GM19395 (cell line): ENCODE measurements at regions not wholly inside any gene's neighbourhood (a gene's known extent, or its start where the extent isn't known, plus 50 kb on each side); places are given as distances from the start of the nearest gene placed in this dataset.

Experiments
- ATAC-seq: cut with Tn5 transposase; IDR thresholded peaks from one replicate; pipeline ENCODE4 v1.9.1; 2021; ENCODE audit warnings: mild to moderate bottlenecking, moderate library complexity; ENCODE audit not compliant: unreplicated experiment

GRCh38 chr9:86703346-86703745 lies 244.0 kb downstream of the GAS1 start:
- ATAC-seq: no peak

- no peak for ATAC-seq
Observed at GRCh38 chr9:86700629-86701028, 246.7 kb downstream of the GAS1 start.

- no peak for ATAC-seq
Observed at GRCh38 chr9:86697999-86698398, 249.3 kb downstream of the GAS1 start.

GRCh38 chr9:86697213-86697612 lies 250.1 kb downstream of the GAS1 start:
- no peak for ATAC-seq

GRCh38 chr9:86695910-86696424 lies 251.3 kb downstream of the GAS1 start:
- no peak for ATAC-seq

- no peak for ATAC-seq
Observed at GRCh38 chr9:86690034-86690433, 257.3 kb downstream of the GAS1 start.

GRCh38 chr9:86687788-86688187 lies 259.5 kb downstream of the GAS1 start:
- no peak for ATAC-seq

DNA sequence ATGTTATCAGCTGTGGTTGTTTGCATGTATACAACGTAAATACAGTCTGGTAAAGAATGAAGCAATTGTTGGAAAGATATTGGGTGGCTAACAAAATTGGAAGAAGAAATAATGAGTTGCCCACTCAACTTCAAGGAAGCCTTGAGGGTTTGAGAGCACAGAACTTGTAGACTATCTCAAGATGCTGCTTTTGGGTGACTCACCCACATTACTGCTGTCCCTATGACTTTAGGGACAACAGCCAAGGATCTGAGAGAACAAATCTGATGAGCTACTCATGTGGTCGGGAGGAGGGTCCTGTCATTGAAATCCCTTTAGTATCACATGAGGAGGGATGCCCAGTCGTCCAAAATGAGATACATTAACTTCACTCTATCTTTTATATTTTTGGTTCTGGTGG lies 261.8 kb downstream of the GAS1 start:
- ATAC-seq: no peak

DNA sequence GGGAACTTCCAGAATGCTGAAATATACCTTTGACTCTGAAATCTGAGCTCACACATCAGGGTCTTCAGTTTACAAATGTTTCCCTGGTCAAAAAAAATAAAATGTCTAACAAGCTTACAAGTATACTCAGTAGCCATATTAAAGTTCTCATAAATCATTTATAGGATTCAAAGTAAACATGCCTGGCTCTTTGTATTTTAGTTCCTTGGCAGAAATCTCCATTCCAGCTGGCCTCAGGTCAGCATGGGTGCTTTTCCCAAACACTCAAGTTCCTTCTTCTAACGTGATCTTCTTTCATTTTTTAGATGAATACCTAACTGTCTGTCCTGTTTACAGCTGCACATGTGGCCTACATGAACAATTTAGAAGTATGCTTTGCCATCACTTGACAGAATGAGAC lies 263.2 kb downstream of the GAS1 start:
- no peak for ATAC-seq

DNA sequence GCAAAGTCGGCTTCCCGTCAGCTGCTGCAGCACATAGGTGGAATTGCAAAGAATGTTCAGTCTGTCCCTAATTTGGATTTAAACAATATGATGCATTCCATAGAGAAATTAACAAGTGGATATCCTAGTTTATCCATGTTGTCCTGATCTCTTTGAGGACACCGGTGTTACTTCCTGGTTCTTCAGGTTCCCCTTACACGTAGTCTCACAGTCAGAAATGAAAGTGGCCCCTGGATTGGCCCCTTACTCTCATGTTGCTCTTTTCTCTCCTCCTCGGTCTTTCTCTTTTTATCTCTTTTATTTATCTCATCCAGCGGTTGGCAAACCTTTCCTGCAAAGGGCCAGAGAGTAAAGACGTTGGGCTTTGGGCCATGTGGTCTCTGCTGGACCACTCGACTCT lies 265.1 kb downstream of the GAS1 start:
- ATAC-seq: no peak

GRCh38 chr9:86679909-86680308 lies 267.4 kb downstream of the GAS1 start:
- no peak for ATAC-seq

DNA sequence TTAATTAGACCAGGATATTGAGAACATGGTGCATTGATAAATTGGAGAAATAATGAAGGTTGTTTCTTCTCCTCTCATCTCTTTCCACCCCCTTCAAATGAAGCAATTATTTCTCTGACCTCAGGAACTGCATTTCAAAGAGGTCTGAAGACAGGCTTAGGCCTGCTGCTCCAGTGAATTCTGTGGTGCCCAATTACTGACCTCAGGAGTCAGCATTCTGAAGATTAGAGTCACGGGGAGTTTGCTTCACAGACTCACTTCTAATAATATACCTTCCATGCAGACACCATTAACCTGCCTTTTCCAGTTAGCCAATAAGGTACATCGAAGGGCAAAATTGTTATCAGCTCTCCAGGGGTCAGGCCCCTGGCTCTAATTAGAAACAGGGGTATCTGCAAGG lies 270.9 kb downstream of the GAS1 start:
- ATAC-seq: no peak

- ATAC-seq: no peak
Observed at GRCh38 chr9:86675805-86676204, 271.5 kb downstream of the GAS1 start.

DNA sequence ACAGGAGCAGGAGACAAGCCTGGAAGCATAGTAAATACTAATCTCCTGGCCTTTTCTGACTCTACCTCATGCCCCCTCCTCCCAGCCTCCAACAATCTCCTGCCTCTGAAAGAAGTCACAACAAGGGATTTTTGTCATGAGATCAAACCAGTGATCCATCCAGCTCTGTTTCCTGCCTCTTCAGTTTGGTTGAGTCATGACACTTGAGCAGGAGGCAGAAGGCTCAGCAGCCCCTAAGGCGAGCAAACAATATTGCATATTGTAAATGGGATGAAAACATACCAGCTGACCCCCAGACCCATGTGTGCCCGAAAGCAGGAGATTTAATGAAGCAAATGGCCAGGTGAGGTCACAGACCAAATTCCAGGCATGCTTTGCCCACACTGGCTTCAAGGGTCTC lies 272.8 kb downstream of the GAS1 start:
- ATAC-seq: no peak

DNA sequence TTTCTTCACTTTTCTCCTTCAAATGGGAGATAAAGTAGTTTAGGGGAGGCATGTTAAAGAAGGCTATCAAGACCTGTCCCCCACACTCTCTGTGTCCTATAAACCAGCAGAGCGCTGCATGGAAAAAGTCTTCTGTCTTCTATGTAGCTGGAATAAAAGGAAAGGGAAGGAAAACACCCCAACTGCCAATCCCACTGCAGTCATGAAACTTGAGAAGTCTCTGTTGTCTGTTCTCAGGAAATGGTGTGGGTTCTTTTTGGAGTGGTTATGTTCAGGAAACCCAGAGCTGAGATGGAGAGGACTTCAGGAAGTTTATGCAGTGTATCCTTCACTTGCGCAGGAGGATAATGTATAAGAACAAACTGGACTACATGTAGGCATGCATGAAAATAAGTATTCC lies 274.3 kb downstream of the GAS1 start:
- no peak for ATAC-seq

GRCh38 chr9:86672301-86672700 lies 275.0 kb downstream of the GAS1 start:
- ATAC-seq: no peak

- ATAC-seq: no peak
Observed at GRCh38 chr9:86671018-86671417, 276.3 kb downstream of the GAS1 start.

GRCh38 chr9:86670536-86670935 lies 276.8 kb downstream of the GAS1 start:
- ATAC-seq: no peak

GRCh38 chr9:86670076-86670475 lies 277.2 kb downstream of the GAS1 start:
- ATAC-seq: no peak

DNA sequence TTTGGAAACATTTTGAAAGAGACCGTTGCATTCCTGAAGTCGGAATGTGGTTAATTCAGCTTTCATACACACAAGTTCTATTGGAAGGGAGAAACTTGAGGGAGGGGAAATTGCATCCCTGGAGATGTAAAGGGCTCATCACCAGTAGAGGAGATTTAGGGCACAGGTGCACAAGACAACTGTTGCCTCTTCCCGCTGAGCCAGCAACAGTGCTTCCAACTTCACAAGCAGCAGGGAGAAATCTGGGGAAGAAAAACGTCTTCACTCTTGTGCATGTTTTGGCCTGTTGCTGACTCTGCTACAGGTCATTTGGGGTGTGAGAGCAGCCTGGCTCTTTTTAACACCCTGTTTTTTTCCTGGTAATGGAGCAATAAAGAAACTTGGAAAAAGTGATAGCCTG lies 277.9 kb downstream of the GAS1 start:
- ATAC-seq: no peak

DNA sequence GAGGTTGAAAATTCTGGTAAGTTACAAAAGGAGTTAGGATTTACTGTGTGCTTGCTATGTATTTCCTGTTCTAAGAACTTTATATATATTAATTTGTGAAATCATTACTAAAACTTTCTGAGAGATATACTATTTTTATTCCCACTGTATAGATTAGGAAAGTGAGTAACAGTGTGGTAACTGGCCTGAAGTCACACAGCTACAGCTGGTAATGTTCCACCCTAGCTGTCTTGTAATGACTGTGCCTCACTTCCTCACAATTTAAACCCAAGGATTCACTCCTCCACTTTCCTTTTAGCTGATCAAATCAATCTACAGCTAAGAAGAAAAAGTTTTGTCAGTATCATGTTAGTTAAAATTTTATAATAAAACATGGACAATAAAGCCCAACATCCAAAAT lies 278.8 kb downstream of the GAS1 start:
- no peak for ATAC-seq

GRCh38 chr9:86667307-86667706 lies 280.0 kb downstream of the GAS1 start:
- ATAC-seq: no peak

- ATAC-seq: no peak
Observed at GRCh38 chr9:86665416-86665815, 281.9 kb downstream of the GAS1 start.

- no peak for ATAC-seq
Observed at GRCh38 chr9:86664603-86665002, 282.7 kb downstream of the GAS1 start.
